ENCODE measurements at regions not wholly inside any gene's neighbourhood (a gene's known extent, or its start where the extent isn't known, plus 50 kb on each side); places are given as distances from the start of the nearest gene placed in this dataset.
"Not testable (repeated sequence)": the region's sequence is repeated elsewhere in the genome, so short reads cannot be mapped to it uniquely, and the experiment has no call there.

GRCh38 chr7:89837515-89837914 lies 316.8 kb upstream of the STEAP1 start:
- H3K27me3 ChIP-seq, result no peaks in the 10 kb centered on the region
- H3K4me3 ChIP-seq, result no peak overlapping the region
- H3K27ac ChIP-seq, result no peak overlapping the region
- no peaks in the 10 kb centered on the region for H3K36me3 ChIP-seq
- no peaks in the 10 kb centered on the region for H3K4me1 ChIP-seq
- DNase-seq, result peak in 1 of 2 donors; percentile 46
- 17 to 45% (median 21%) methylated on average over 1 of the region's 1 CpG for WGBS, 5 donors
- H3K9me3 ChIP-seq, result no peaks in the 10 kb centered on the region
- intact Hi-C loops (cut with DNase I; ENCODE audit: low total_unique reads), result no loop called here
- TF ChIP-seq POLR2AphosphoS5 (IDR thresholded peaks at IDR 0.05) (no peak), EP300 (IDR thresholded peaks at IDR 0.05) (no peak), CTCF (IDR thresholded peaks at IDR 0.05) (no peak), POLR2A (IDR thresholded peaks at IDR 0.05) (no peak)

DNA sequence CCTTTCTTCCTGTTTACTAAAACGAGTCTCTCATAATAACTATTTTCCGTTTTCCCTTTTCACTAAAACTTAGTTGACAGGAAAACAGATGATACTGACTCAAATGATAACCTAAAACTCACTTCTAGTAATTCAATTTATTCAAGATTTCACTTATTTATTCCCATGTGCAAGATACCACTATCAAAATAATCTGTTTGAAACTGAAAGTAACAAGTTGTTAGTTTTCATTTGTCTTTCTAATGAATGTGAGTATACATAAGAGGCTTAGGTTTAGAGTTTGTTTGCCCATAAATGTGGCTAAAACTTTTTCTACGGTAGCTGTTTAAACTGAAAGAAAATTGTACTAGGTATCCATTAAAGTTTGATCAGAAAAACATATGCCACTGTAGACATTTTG lies 314.9 kb upstream of the STEAP1 start:
- no peak for TF ChIP-seq EP300 (IDR thresholded peaks at IDR 0.05)
- TF ChIP-seq POLR2AphosphoS5 (IDR thresholded peaks at IDR 0.05), result no peak
- no peak for TF ChIP-seq POLR2A (IDR thresholded peaks at IDR 0.05)
- TF ChIP-seq CTCF (IDR thresholded peaks at IDR 0.05), result no peak
- Histone ChIP-seq H3K27ac (no peak overlapping the region), H3K36me3 (no peaks in the 10 kb centered on the region), H3K4me1 (no peaks in the 10 kb centered on the region), H3K27me3 (no peaks in the 10 kb centered on the region), H3K4me3 (no peak overlapping the region), H3K9me3 (no peaks in the 10 kb centered on the region)
- DNase-seq, result no peak
- WGBS, 5 donors, result 35 to 41% (median 39%) methylated on average over 3 of the region's 3 CpGs
- intact Hi-C loops (cut with DNase I; ENCODE audit: low total_unique reads), result no loop called here

DNA sequence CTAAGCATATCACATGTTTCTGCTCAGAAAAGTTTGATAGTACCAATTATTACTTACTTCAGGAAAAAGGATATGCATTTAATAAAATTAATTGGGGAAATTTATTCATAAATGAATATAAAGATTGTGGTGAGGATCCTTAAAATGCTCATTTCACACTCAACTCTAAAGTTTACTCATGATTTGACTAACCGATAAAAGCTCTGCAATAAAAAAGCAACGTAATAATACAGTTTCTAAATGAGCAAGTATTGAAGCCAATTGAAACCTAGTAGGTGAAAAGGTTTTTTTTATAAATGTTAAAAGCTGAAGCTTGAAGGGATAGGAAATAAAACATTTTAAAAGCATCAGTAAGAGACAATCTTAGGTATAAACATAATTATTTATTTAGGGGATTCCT lies 308.3 kb upstream of the STEAP1 start:
- no peak for DNase-seq
- Histone ChIP-seq H3K36me3 (no peaks in the 10 kb centered on the region), H3K27ac (no peak overlapping the region), H3K27me3 (no peaks in the 10 kb centered on the region), H3K4me1 (no peaks in the 10 kb centered on the region), H3K9me3 (no peaks in the 10 kb centered on the region), H3K4me3 (no peak overlapping the region)
- WGBS, 5 donors, result 83 to 92% (median 89%) methylated on average over 2 of the region's 2 CpGs
- intact Hi-C loops (cut with DNase I; ENCODE audit: low total_unique reads), result no loop called here
- TF ChIP-seq POLR2A (IDR thresholded peaks at IDR 0.05) (no peak), POLR2AphosphoS5 (IDR thresholded peaks at IDR 0.05) (no peak), EP300 (IDR thresholded peaks at IDR 0.05) (no peak), CTCF (IDR thresholded peaks at IDR 0.05) (no peak)

DNA sequence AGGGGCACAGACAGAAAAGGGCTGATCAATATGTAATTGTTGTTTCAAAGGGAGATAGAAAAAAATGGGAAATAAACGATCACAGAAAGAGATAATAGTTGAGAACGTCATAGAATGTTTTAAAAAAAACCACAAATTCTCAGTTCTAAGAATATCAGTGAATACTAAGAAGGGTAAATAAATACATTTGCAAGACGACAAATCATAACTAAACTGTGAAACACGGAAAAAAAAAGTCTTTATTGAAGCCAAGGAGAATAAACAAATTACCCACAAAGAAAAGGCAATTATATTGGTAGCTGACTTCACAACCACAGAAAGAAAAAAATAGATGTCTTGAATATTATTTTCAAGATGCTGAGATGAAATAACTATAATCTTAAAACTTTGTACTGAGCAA lies 305.2 kb upstream of the STEAP1 start:
- intact Hi-C loops (cut with DNase I; ENCODE audit: low total_unique reads), result no loop called here
- Histone ChIP-seq H3K27me3 (no peaks in the 10 kb centered on the region), H3K9me3 (no peaks in the 10 kb centered on the region), H3K36me3 (no peaks in the 10 kb centered on the region), H3K4me3 (no peak overlapping the region), H3K4me1 (no peaks in the 10 kb centered on the region), H3K27ac (no peak overlapping the region)
- TF ChIP-seq EP300 (IDR thresholded peaks at IDR 0.05), result no peak
- TF ChIP-seq CTCF (IDR thresholded peaks at IDR 0.05), result no peak
- TF ChIP-seq POLR2A (IDR thresholded peaks at IDR 0.05), result no peak
- TF ChIP-seq POLR2AphosphoS5 (IDR thresholded peaks at IDR 0.05), result no peak
- DNase-seq, result no peak
- 33 to 63% (median 55%) methylated on average over 4 of the region's 4 CpGs for WGBS, 5 donors

DNA sequence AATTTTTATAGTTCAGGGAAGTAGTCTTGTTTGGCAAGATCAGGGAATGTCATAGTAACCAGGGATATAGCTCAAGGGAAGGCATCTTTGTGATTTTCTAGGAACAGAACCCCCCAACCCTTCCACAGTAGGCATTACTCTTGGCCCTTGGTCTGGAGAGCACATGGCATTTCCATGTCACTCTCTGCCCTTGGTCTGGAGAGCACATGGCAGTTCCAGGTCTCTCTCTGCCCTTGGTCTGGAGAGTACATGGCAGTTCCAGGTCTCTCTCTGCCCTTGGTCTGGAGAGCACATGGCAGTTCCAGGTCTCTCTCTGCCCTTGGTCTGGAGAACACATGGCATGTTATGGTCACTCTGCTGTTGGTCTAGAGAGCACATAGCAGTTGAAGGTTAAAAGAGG lies 297.2 kb upstream of the STEAP1 start:
- H3K27me3 ChIP-seq; intact Hi-C loops (cut with DNase I; ENCODE audit: low total_unique reads); DNase-seq; H3K4me3 ChIP-seq; H3K4me1 ChIP-seq; H3K36me3 ChIP-seq; H3K27ac ChIP-seq: not testable (repeated sequence)
- peaks cover 7 to 26% (median 24%) of the 10 kb centered on the region in 4 donors for H3K9me3 ChIP-seq
